ENCODE measurements at regions not wholly inside any gene's neighbourhood (a gene's known extent, or its start where the extent isn't known, plus 50 kb on each side); places are given as distances from the start of the nearest gene placed in this dataset.

- Mint-ChIP-seq H3K27ac (peak overlapping the region; percentile 15; the same call in 1 of the 2 replicates), H3K4me1 (peaks cover 44% of the 10 kb centered on the region), H3K9me3 (no peaks in the 10 kb centered on the region), H3K36me3 (ENCODE audit: low read depth) (no peaks in the 10 kb centered on the region), H3K27me3 (ENCODE audit: insufficient read depth, low read depth, poor library complexity) (no peaks in the 10 kb centered on the region), H3K4me3 (peak overlapping the region; percentile 50)
- H3F3A ChIP-seq (replicated peaks; ENCODE audit: low read depth) = no peaks in the 10 kb centered on the region
- DNase-seq (ENCODE audit: low spot score) (no peak), ATAC-seq (peak; percentile 47)
- no peak overlapping the region for H2AFZ ChIP-seq
- H3K27ac ChIP-seq (ENCODE audit: low read depth) = no peak overlapping the region
- no peaks in the 10 kb centered on the region for H3K27me3 ChIP-seq (ENCODE audit: insufficient read depth)
- H3K79me2 ChIP-seq (replicated peaks; ENCODE audit: insufficient read depth) = no peaks in the 10 kb centered on the region
- H3K9me2 ChIP-seq (ENCODE audit: insufficient read depth) = no peaks in the 10 kb centered on the region
- TF ChIP-seq ZNF114 (CRISPR knock-in tag; IDR thresholded peaks at IDR 0.05) = no peak
- H3K4me3 ChIP-seq = peak overlapping the region; percentile 29
- H3K36me3 ChIP-seq (ENCODE audit: insufficient read depth) = no peaks in the 10 kb centered on the region
- H4K20me1 ChIP-seq (replicated peaks; ENCODE audit: insufficient read depth) = no peaks in the 10 kb centered on the region
- peak overlapping the region; percentile 25 for H3K4me2 ChIP-seq
- H3K4me1 ChIP-seq (ENCODE audit: insufficient read depth) = peaks cover 32% of the 10 kb centered on the region
Observed at GRCh38 chr14:87185961-87186560, 806.9 kb downstream of the GALC start.

DNA sequence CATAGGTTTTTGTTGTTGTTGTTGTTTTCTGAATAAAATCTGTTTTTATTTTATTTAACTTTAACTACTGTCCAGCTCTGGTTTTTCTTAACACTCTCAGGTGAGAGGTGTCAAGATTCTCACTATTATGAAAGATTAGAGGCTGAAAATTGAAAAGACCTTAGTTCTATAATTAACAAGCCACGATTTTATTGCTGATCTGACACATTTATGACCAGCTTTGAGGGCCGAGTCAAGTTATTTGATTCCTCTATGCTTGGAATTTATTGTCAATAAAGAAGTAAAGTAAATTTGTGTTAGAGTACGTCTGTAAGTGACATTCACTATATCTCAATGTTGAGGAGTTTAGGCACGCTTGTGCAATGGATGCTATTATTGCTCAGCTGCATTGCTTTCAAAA lies 808.8 kb downstream of the GALC start:
- peaks cover 44% of the 10 kb centered on the region for H3K4me1 Mint-ChIP-seq
- Histone ChIP-seq H3K4me2 (no peak overlapping the region), H3F3A (replicated peaks; ENCODE audit: low read depth) (no peaks in the 10 kb centered on the region), H3K27ac (ENCODE audit: low read depth) (no peak overlapping the region), H3K4me1 (ENCODE audit: insufficient read depth) (peaks cover 32% of the 10 kb centered on the region), H3K4me3 (no peak overlapping the region), H3K79me2 (replicated peaks; ENCODE audit: insufficient read depth) (no peaks in the 10 kb centered on the region), H2AFZ (no peak overlapping the region), H3K36me3 (ENCODE audit: insufficient read depth) (no peaks in the 10 kb centered on the region), H3K27me3 (ENCODE audit: insufficient read depth) (no peaks in the 10 kb centered on the region), H3K9me2 (ENCODE audit: insufficient read depth) (no peaks in the 10 kb centered on the region), H4K20me1 (replicated peaks; ENCODE audit: insufficient read depth) (no peaks in the 10 kb centered on the region)
- H3K4me3 Mint-ChIP-seq = no peak overlapping the region
- H3K27ac Mint-ChIP-seq = no peak overlapping the region
- DNase-seq (ENCODE audit: low spot score) (no peak), ATAC-seq (no peak)
- H3K36me3 Mint-ChIP-seq (ENCODE audit: low read depth) = no peaks in the 10 kb centered on the region
- H3K27me3 Mint-ChIP-seq (ENCODE audit: insufficient read depth, low read depth, poor library complexity) = no peaks in the 10 kb centered on the region
- TF ChIP-seq, protein P1, sequence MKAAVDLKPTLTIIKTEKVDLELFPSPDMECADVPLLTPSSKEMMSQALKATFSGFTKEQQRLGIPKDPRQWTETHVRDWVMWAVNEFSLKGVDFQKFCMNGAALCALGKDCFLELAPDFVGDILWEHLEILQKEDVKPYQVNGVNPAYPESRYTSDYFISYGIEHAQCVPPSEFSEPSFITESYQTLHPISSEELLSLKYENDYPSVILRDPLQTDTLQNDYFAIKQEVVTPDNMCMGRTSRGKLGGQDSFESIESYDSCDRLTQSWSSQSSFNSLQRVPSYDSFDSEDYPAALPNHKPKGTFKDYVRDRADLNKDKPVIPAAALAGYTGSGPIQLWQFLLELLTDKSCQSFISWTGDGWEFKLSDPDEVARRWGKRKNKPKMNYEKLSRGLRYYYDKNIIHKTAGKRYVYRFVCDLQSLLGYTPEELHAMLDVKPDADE (IDR thresholded peaks at IDR 0.05) = no peak
- TF ChIP-seq ZNF331 (CRISPR knock-in tag; IDR thresholded peaks at IDR 0.05; ENCODE audit: low read depth) (no peak), ZNF114 (CRISPR knock-in tag; IDR thresholded peaks at IDR 0.05) (no peak), POLR2AphosphoS5 (IDR thresholded peaks at IDR 0.05; ENCODE audit: low read depth) (no peak), EZH2phosphoT487 (IDR thresholded peaks at IDR 0.05; ENCODE audit: unreplicated experiment) (no peak), NANOG (IDR thresholded peaks at IDR 0.05; ENCODE audit: borderline replicate concordance) (no peak), CTCF (conservative IDR thresholded peaks at IDR 0.05; ENCODE audit: low read depth in 2 of 2) (no peak), JUNB (IDR thresholded peaks at IDR 0.05; ENCODE audit: unreplicated experiment) (no peak)
- TF ChIP-seq, protein P2, sequence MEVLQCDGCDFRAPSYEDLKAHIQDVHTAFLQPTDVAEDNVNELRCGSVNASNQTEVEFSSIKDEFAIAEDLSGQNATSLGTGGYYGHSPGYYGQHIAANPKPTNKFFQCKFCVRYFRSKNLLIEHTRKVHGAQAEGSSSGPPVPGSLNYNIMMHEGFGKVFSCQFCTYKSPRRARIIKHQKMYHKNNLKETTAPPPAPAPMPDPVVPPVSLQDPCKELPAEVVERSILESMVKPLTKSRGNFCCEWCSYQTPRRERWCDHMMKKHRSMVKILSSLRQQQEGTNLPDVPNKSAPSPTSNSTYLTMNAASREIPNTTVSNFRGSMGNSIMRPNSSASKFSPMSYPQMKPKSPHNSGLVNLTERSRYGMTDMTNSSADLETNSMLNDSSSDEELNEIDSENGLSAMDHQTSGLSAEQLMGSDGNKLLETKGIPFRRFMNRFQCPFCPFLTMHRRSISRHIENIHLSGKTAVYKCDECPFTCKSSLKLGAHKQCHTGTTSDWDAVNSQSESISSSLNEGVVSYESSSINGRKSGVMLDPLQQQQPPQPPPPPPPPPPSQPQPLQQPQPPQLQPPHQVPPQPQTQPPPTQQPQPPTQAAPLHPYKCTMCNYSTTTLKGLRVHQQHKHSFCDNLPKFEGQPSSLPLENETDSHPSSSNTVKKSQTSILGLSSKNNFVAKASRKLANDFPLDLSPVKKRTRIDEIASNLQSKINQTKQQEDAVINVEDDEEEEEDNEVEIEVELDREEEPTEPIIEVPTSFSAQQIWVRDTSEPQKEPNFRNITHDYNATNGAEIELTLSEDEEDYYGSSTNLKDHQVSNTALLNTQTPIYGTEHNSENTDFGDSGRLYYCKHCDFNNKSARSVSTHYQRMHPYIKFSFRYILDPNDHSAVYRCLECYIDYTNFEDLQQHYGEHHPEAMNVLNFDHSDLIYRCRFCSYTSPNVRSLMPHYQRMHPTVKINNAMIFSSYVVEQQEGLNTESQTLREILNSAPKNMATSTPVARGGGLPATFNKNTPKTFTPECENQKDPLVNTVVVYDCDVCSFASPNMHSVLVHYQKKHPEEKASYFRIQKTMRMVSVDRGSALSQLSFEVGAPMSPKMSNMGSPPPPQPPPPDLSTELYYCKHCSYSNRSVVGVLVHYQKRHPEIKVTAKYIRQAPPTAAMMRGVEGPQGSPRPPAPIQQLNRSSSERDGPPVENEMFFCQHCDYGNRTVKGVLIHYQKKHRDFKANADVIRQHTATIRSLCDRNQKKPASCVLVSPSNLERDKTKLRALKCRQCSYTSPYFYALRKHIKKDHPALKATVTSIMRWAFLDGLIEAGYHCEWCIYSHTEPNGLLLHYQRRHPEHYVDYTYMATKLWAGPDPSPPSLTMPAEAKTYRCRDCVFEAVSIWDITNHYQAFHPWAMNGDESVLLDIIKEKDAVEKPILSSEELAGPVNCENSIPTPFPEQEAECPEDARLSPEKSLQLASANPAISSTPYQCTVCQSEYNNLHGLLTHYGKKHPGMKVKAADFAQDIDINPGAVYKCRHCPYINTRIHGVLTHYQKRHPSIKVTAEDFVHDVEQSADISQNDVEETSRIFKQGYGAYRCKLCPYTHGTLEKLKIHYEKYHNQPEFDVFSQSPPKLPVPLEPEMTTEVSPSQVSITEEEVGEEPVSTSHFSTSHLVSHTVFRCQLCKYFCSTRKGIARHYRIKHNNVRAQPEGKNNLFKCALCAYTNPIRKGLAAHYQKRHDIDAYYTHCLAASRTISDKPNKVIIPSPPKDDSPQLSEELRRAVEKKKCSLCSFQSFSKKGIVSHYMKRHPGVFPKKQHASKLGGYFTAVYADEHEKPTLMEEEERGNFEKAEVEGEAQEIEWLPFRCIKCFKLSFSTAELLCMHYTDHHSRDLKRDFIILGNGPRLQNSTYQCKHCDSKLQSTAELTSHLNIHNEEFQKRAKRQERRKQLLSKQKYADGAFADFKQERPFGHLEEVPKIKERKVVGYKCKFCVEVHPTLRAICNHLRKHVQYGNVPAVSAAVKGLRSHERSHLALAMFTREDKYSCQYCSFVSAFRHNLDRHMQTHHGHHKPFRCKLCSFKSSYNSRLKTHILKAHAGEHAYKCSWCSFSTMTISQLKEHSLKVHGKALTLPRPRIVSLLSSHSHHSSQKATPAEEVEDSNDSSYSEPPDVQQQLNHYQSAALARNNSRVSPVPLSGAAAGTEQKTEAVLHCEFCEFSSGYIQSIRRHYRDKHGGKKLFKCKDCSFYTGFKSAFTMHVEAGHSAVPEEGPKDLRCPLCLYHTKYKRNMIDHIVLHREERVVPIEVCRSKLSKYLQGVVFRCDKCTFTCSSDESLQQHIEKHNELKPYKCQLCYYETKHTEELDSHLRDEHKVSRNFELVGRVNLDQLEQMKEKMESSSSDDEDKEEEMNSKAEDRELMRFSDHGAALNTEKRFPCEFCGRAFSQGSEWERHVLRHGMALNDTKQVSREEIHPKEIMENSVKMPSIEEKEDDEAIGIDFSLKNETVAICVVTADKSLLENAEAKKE (CRISPR knock-in tag; IDR thresholded peaks at IDR 0.05) = no peak
- no peaks in the 10 kb centered on the region for H3K9me3 Mint-ChIP-seq

Data from GM23338 (cell line).